Esophagus squamous epithelium (tissue), 4 donors: ENCODE measurements at regions not wholly inside any gene's neighbourhood (a gene's known extent, or its start where the extent isn't known, plus 50 kb on each side); places are given as distances from the start of the nearest gene placed in this dataset.

Experiments used
- CTCF ChIP-seq, 6 experiments: fragments of 450-650 bp in 4 of 6; fragments of 200-600 bp in 2 of 6; sonication (generic) in 2 of 6; IDR thresholded peaks; one replicate each; pipeline ENCODE4 v1.5.1; 2016 to 2019; ENCODE audit warnings: antibody characterized with exemption in 6 of 6, mild to moderate bottlenecking in 4 of 6, moderate library complexity in 4 of 6
- POLR2A ChIP-seq, 4 donors: fragments of 450-650 bp; IDR thresholded peaks; one replicate each; pipeline ENCODE4 v1.6.1; 2017; ENCODE audit warnings: antibody characterized with exemption in 4 of 4, mild to moderate bottlenecking in 4 of 4, moderate library complexity in 3 of 4

- no peak for TF ChIP-seq POLR2A (IDR thresholded peaks at IDR 0.05)
- TF ChIP-seq CTCF (IDR thresholded peaks at IDR 0.05): no peak
Measured at GRCh38 chr1:182147951-182148350, 86.4 kb upstream of the ZNF648 start.
